ENCODE measurements at regions not wholly inside any gene's neighbourhood (a gene's known extent, or its start where the extent isn't known, plus 50 kb on each side); places are given as distances from the start of the nearest gene placed in this dataset.

DNA sequence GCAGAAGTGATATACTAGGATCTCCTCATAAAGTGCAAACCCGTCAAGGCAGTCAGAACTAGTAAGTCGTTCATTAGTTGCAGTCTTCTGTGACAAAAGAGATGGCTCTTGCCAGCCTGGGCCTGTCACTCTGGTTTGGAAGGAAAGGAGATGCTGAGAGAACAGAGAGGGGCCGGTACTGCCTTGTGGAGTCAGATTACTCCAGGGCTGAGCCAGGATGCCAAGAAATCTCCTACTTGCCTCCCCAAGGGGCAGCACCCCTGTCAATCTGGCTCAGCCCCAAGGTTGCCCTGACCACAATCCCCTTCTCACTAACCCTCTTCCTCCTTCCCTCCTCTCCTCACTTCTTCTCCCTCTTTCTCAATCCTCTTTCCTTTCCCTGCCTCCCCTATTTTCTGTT lies 62.9 kb upstream of the ASPRV1 start:
- no peak for TF ChIP-seq EZH2 (IDR thresholded peaks at IDR 0.05; ENCODE audit: low read length)
- TF ChIP-seq, protein P1, sequence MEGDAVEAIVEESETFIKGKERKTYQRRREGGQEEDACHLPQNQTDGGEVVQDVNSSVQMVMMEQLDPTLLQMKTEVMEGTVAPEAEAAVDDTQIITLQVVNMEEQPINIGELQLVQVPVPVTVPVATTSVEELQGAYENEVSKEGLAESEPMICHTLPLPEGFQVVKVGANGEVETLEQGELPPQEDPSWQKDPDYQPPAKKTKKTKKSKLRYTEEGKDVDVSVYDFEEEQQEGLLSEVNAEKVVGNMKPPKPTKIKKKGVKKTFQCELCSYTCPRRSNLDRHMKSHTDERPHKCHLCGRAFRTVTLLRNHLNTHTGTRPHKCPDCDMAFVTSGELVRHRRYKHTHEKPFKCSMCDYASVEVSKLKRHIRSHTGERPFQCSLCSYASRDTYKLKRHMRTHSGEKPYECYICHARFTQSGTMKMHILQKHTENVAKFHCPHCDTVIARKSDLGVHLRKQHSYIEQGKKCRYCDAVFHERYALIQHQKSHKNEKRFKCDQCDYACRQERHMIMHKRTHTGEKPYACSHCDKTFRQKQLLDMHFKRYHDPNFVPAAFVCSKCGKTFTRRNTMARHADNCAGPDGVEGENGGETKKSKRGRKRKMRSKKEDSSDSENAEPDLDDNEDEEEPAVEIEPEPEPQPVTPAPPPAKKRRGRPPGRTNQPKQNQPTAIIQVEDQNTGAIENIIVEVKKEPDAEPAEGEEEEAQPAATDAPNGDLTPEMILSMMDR (optimal IDR thresholded peaks at IDR 0.05 in 1 of 3, IDR thresholded peaks at IDR 0.05 in 1 of 3, conservative IDR thresholded peaks at IDR 0.05 in 1 of 3; ENCODE audit: extremely low read depth in 1 of 3, insufficient read depth in 2 of 3, low read length in 3 of 3) = no peak
